NCI-H2081 (cell line): ENCODE measurements at regions not wholly inside any gene's neighbourhood (a gene's known extent, or its start where the extent isn't known, plus 50 kb on each side); places are given as distances from the start of the nearest gene placed in this dataset.

Experiments used
- DNase-seq, 2 experiments: peaks; one replicate each; lab custom pipeline; 2025; lab: John Stamatoyannopoulos, UW

DNA sequence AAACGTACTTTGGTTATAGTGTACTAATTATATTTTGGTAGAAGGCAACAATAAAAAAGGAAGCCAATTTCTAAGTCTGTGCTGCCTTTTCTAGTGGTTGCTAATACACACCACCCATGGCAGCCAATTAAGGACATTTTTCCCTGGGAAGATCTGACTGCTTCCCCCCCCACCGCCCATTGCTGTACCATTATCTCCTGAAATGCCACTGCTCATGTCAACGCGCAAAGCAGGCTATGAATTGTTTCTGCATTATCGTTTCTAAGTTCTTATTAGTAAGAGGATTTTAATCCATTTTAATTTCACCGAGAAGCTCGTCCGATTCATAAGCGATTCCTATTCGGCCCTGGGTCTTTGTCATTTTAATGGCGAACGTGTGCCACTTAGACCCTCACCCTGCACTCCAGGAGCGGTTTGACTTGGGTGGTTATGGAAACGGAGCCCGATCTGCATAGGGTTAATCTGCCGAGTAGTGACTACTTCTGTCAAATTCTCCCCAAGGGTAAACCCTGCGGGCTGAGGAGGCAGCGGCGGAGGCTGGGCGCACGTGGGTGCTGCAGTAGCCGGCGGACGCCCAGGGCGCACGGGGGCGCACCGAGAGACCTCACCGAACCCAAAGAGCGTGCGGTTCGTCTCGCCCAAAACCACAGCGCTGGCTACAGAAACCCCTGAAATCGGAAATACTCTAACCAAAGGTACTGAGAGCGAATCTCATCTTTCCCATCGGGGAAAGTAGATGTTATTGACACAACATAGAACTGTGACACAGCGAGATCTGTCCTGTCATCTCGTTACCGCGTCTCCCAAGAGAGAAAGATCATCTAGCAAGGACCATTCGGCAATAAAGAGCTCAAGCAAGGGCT, 55.8 kb upstream of the SHC3 start:
- no peak for DNase-seq

DNA sequence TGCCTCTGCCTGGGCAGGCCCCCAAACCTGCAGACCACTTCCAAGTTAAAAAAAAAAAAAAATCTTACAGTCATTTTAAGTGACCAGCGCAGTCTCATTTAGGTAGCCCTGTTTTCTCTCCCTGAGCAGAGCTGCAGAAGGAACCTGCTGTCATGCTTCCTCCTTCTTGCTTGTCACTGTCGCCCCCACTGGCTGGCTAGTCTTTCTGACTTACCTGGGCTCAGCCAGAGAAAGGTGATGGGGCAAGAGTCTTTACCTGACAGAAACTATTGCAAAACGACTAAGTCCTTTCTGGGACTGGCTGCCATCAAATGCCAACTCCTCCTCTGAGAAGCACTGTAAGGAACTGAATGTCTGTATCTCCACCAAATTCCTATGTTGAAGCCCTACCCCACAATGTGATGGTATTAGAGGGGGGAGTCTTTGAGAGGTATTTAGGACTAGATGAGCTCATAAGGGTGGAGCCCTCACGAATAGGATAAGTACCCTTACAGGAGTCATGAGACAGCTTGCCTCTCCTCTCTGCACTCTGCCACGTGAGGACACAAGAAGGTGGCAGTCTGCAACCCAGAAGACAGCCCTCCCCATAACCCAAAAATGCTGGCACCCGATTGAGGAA, 58.4 kb upstream of the SHC3 start:
- DNase-seq, result no peak

DNA sequence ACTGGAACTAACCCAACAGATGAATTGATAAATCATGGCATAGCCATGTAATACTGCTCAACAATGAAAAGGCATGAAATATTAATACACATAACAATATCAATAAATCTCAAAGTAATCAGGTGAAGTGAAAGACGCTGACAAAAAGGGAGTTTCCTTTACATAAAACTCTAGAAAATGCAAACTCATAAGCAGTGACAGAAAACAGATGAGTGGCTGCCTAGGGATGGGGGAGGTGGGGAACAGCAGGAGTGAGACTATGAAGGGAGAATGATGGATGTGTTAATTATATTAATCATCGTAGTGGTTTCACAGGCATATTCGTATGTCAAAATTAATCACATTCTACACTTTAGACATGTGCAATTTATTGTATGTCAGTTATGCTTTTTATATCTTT, 59.8 kb upstream of the SHC3 start:
- DNase-seq, result no peak

DNA sequence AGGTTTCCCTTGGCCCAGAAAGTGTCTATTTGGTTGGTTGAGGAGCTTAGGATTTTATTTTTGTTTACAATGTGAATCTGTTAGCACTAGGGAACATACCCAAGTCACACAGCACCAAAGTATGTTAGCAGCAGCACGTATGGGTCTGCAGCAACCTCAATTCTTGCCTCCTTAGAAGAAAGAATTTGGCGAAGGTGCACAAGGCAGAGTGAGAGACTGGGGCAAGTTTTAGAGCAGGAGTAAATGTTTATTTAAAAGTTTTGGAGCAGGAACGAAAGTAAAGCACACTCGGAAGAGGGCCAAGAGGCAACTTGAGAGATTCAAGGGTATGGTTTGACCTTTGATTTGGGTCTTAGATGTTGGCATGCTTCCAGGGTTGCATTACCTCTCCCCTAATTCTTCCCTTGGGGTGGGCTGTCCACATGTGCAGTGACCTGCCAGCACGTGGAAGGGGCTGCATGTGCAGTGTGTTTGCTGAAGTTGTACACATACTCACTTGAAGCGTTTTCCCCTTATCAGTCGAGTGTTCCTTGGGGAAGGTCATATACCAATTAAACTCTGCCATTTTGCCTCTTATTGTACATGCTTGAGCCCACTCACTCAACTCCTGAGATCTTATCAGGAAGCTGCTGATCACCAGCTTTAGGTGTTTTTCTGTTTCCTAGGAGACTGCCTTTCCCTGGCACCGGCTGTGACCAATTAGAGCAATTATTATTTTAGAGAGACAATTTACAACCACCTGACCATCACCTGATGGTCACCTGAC, 64.9 kb upstream of the SHC3 start:
- DNase-seq, result peak; percentile 16 to 52

DNA sequence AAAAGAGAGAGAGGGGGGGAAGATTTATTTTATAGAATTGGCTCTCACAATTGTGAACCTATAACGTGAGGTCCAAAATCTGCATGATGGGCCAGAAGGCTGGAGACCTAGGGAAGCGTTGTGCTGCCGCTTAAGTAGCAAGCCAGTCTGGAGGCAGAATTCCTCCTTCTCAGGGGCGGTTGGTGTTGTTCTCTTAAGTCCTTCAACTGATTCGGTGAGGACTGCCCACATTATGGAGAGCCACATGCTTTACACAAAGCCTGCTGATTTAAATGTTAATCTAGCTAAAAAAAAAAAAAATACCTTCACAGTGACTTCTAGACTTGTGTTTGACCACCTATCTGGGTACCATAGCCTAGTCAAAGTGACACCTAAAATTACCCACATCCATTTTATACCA, 64.2 kb upstream of the CKS2 start:
- no peak for DNase-seq

DNA sequence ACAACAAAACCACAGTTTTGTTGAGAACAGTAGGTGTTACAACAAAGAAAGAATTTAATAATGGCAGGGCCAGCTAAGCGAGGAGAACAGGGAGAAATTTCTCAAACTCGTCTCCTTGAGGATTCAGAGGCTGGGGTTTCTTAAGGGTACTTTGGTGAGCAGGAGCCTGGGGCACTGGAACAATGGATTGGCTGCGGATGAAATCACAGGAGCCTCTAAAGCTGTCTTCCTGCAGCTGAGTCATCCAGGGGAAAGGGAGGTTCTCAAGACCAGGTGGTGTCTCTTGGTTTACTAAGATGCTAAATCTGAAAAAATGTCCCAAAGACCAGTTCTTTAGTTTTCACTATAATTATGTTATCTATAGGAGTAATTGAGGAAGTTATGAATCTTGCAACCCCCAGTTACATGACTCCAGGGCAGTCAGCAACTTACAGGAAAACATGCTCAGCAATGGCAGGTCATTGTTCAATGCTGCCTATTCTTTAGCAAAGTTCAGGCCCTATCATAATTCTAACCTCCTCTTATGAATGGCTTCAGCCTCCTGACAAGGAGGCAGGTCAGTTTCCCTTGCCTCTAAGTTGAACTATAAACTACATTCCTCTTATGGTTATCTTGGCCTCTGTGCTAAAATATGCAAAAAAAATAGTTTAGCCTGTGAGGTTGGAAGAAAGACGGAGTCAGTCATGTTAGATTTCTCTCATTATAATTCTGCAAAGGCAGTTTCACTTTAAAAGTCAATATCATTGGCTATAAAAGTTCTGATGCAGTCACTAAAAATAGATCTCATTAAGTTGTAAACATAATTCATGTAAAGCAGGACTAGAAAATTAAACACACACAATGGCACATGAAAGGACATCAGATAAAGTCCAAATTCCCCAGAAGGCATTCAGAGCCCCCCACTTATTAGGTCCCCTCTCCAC, 63.3 kb upstream of the CKS2 start:
- DNase-seq, result no peak

DNA sequence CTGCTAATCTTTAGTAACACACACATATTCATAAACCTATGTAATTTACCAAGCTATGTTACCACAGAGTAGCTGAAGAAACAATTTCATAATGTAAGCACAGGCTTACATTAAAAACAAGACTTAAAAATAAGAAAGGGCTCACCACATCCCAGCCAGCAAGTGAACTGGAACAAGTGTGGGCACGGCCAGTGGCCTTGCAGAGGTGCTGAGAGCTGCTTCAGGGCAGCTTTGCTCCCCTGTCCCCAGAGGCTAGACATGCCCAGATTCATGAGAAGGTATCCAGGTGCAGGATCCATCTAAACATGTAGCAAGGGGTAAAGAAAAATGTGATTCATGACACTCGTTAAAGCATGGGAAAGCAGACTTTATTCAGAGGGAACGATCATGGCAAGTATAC, 62.0 kb upstream of the CKS2 start:
- DNase-seq, result no peak

DNA sequence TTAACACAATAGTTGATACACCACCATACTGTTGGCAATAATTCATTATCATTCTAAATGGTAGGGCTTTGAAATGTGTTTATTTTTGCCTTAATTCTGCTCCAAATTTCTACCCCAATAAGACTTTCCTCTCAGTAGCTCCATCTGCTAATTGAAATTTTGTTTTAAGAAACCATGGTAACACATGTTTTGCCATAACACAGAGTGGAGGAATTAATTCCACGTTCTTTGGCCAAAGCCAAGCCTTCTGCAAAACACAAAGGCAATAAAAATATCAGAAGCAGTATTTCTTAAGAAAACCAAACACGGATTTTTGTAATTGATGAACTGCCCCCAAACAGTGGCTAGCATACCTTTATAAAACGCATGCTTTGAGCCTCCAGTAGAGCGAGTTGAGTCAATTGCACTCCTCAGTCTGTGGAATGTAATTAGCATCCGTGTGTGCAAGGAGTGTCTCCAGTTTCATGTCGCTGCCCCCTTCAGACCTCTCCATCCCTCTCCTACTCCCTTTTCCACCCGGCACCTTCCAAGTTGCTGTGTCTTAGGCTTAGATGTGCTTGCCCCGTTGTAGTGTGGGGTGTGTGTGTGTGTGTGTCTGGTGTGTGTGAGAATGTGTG, 58.2 kb upstream of the CKS2 start:
- no peak for DNase-seq

DNA sequence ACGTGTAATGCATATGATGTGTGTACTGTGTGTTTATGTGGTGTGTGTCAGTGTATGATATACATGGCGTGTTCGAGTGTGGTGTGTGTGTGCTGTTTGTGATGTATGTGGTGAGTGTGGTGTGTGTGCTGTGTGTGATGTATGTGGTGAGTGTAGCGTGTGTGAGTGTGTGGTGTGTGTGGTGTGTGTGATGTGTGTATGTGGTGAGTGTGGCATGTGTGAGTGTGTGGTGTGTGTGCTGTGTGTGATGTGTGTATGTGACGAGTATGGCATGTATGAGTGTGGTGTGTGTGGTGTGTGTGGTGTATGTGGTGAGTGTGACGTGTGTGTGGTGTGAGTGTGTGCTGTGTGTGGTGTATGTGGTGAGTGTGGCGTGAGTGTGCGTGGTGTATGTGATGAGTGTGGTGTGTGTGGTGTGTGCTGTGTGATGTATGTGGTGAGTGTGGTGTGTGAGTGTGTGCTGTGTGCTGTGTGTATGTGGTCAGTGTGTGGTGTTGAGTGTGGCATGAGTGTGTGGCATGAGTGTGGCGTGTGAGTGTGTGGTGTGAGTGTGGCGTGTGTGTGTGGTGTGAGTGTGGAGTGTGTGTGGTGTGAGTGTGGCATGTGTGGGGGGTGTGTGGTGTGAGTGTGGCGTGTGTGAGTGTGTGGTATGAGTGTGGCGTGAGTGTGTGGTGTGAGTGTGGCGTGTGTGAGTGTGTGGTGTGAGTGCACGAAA, 56.8 kb upstream of the CKS2 start:
- no peak for DNase-seq

DNA sequence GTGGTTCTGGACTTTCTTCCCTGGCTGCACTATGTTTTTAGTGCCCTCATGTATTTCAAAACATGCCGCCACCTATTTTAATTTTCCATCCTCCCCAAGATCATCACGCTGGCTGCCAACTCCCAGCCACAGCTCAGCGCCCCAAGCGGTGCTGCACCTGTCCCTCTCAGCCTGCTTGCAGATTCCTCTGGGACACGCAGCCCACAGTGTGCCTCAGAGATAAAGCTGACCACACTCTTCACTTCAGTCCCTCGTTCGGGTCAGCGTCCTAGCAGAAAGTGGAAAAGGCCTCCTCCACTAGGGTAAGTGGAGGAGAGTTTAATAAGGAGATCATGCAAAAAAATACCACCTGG, 56.2 kb upstream of the CKS2 start:
- no peak for DNase-seq

DNA sequence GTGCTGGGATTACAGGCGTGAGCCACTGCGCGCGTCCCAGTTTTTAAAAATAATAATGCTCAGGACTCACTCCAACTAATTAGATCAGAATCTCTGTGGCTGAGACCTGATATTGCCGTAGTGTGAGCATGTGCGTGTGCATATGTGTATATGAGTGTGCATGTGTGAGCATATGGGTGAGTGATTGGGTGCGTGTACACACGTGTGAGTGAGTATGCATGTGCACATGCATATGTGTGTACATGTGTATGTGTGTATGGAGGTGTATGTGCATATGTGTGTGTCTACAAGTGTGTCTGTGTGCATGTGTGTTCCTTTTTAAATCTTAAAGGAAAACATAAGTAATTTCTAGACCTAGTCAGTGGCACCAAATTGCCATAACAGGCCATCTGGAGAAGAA, 54.8 kb upstream of the CKS2 start:
- no peak for DNase-seq

DNA sequence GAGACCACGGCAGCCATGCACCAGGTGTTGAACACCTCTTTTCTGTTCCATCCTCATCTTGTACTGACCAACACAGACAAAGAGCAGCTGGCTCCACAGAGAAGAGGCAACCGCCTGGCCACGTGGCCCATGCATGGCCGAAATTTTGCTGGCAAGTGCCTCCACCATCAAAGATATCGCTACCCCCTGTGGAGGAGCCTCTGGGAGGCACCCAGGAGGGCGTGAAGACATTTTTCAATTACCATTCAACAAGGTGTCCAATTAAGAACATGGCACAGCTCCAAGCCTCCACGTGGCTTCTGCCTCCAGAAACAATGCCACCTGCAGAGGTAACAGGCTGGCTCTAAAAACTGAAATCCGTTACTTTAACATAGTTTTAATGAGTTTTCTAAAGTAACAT, 54.4 kb upstream of the CKS2 start:
- DNase-seq, result peak in 1 of 2 experiments; percentile 25

DNA sequence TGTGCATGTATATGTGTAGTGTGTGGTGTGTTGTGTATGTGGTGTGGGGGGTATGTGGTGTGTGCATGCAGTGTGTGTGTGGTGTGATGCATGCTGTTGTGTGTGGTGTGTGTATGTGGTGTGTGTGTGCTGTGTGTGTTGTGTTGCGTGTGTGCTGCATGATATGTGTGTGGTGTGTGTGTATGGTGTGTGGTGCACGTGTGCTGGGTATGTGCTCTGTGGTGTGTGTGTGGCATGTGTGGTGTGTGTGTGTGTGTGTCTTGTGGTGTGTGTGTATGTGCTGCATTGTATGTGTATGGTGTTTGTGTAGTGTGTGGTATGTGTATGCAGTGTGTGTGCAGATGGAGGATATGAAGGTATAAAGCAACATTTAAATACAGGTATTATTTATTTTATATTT, 50.5 kb upstream of the CKS2 start:
- DNase-seq, result no peak
